SU-DHL-6 (cell line): ENCODE measurements at regions not wholly inside any gene's neighbourhood (a gene's known extent, or its start where the extent isn't known, plus 50 kb on each side); places are given as distances from the start of the nearest gene placed in this dataset.

Experiments used
- EZH2phosphoT487 ChIP-seq: fragments of 200-600 bp; sonication (generic), shearing (Covaris generic); conservative IDR thresholded peaks from 2 replicates; pipeline ENCODE4 v1.6.1; 2018; ENCODE audit warnings: mild to moderate bottlenecking, antibody characterized with exemption, low read length, moderate library complexity, mixed read lengths
- TF ChIP-seq, protein P1 (sequence below): fragments of 200-600 bp; sonication (generic); IDR thresholded peaks from one replicate; pipeline ENCODE4 v1.5.1; 2017; ENCODE audit warnings: antibody characterized with exemption, mild to moderate bottlenecking, low read length, moderate library complexity; ENCODE audit not compliant: insufficient read depth, poor library complexity, severe bottlenecking

DNA sequence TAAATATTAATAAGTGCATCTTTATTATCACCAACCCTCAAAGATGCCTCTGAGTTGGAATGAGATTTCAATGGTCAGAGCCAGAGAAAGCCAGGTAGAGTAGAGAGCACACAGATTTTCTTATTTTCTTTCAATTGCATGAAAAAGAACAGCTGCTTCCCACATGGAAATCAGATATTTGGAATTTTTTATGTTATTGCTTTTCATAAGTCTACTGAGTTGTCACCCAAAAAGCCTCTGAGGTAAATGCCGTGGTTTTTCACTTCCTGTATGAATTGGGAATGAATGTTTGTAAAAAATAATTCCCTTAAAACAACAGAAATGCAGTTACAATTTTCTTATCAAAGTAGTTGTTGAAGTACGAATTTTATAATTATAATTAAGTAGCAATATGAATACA is 563.1 kb downstream of the RFPL4B start:
- TF ChIP-seq, protein P1, sequence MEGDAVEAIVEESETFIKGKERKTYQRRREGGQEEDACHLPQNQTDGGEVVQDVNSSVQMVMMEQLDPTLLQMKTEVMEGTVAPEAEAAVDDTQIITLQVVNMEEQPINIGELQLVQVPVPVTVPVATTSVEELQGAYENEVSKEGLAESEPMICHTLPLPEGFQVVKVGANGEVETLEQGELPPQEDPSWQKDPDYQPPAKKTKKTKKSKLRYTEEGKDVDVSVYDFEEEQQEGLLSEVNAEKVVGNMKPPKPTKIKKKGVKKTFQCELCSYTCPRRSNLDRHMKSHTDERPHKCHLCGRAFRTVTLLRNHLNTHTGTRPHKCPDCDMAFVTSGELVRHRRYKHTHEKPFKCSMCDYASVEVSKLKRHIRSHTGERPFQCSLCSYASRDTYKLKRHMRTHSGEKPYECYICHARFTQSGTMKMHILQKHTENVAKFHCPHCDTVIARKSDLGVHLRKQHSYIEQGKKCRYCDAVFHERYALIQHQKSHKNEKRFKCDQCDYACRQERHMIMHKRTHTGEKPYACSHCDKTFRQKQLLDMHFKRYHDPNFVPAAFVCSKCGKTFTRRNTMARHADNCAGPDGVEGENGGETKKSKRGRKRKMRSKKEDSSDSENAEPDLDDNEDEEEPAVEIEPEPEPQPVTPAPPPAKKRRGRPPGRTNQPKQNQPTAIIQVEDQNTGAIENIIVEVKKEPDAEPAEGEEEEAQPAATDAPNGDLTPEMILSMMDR = no peak
- TF ChIP-seq EZH2phosphoT487 = no peak
